Caki2 (cell line): ENCODE measurements at regions not wholly inside any gene's neighbourhood (a gene's known extent, or its start where the extent isn't known, plus 50 kb on each side); places are given as distances from the start of the nearest gene placed in this dataset.
A peak's percentile ranks its signal among the peaks of the same experiment; 100 is the strongest.

Experiments used
- DNase-seq: peaks from one replicate; pipeline ENCODE4 v3.0.0-alpha.2; 2015; ENCODE audit warnings: low read depth
- in situ Hi-C: cut with HindIII; loops from 2 replicates; pipeline ENCODE4 v1.10.0; 2016; ENCODE audit warnings: low sequenced_read_pairs, low pct_unique_long_range_greater_than_20kb, mixed read lengths

- in situ Hi-C loops = no loop called here
- peak; percentile 41 for DNase-seq
Measured at GRCh38 chr3:18295171-18295920, 129.8 kb downstream of the SATB1 start.

DNA sequence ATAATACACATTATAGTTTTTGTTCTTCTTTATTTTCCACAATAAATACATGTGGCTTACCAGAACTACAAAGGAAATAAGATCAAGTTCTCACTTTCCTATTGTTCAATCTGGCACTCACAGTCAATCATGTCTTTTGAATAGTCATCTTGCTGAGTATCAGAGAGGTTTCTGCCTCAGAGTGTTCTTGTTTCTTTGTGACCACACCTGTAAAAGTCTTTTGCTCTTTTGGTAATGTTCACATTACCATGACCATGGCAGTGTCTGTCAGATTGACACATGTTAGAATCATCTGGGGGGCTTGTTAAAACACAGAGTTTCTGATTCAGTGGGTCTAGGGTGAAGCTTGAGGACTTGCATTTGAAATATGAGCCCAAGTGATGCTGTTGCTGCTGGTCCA lies 135.0 kb downstream of the SATB1 start:
- in situ Hi-C loops = no loop called here
- DNase-seq = no peak

DNA sequence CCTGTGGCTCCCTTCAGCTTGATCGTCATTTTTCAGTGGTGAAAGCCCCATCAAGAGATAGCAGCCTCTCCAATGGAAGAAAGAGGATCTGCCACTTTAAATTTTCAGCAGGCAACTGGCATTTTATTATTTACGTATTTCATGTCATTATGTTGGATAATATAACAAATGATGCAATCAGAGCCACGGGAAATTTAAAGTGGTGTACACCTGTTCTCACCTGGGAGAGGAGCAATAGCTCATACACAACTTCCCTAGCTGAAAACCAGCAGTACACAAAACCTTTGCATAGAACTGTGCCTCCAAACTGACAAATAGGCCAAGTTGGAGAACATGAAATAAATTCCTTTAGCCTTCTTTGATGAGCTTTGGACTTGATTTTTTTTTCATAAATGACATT lies 136.9 kb downstream of the SATB1 start:
- no peak for DNase-seq
- in situ Hi-C loops = no loop called here

GRCh38 chr3:18284716-18285115 lies 140.4 kb downstream of the SATB1 start:
- DNase-seq = no peak
- in situ Hi-C loops = no loop called here

- DNase-seq = no peak
- in situ Hi-C loops = no loop called here
Measured at GRCh38 chr3:18283680-18284079, 141.5 kb downstream of the SATB1 start.

DNA sequence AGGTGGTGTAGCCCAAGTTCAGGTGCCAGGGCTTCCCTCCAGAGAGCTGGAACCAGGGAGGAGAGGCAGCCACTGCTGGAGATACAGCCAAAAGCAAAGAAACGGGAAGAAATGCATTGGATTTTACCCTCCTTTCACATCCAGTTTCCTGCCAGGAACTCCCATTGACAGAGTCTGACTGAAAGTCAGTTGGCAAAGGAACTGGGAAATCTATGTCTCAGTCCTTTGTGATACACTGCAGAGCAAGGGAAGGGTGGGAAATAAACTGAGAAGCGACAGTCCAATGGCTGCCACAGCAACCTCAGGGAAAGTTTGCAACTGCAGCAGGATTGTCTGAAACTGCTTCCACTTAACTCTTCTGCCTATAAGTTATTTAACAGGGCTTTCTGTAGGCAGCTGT lies 142.6 kb downstream of the SATB1 start:
- in situ Hi-C loops = no loop called here
- DNase-seq = no peak

DNA sequence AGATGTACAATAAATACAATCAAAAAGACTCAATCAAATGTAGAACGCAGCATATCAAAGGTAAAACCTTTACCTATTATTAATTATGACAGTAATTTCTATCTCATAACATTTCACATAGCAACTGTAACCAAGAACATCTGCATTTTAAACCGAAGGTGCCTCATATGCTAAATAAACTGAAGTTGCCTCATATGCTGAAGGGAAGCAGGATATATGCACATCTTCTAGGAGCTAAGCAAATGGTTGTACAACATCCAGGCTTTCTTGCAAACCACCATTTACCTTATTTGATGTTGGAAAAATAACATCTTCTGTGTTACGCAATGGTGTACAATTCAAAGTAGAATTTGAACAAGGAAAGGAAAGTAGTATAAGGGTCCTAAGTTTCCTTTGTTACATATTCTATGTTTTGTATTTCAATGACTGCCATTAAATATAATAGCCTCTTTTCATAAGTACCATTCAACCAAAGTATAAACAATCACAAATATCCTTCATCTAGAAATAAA lies 145.9 kb downstream of the SATB1 start:
- in situ Hi-C loops = no loop called here
- no peak for DNase-seq

GRCh38 chr3:18264853-18265252 lies 160.3 kb downstream of the SATB1 start:
- in situ Hi-C loops = no loop called here

GRCh38 chr3:18264361-18264760 lies 160.8 kb downstream of the SATB1 start:
- in situ Hi-C loops = no loop called here

More at GRCh38 chr3:18264853-18265252, 160.3 kb downstream of the SATB1 start:
- no peak for DNase-seq

GRCh38 chr3:18258492-18258891 lies 166.6 kb downstream of the SATB1 start:
- no peak for DNase-seq
- in situ Hi-C loops = no loop called here

More at GRCh38 chr3:18264361-18264760, 160.8 kb downstream of the SATB1 start:
- no peak for DNase-seq

DNA sequence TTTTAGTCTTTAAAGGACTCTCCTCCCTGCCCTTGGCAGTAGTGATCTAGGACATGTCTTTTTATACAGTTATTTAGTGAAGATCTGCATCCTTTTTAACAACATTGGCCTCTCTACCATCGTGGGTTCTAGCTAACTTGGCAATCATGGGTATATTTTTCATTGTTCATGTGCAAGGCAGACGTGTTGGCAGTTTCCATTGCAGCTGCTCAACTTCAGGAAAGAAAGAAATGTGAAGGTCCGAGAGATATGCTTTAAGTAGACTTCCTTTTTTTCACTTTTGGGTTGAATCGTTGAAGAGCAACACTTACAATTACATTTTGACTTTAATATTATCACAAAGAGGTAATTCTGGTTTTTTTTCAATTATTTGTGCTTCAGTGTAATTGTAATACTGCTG lies 172.6 kb downstream of the SATB1 start:
- in situ Hi-C loops = no loop called here
- DNase-seq = no peak

- no peak for DNase-seq
- in situ Hi-C loops = no loop called here
Measured at GRCh38 chr3:18250991-18251390, 174.1 kb downstream of the SATB1 start.

GRCh38 chr3:18249126-18249525 lies 176.0 kb downstream of the SATB1 start:
- in situ Hi-C loops = no loop called here
- DNase-seq = no peak

GRCh38 chr3:18247776-18248310 lies 177.3 kb downstream of the SATB1 start:
- in situ Hi-C loops = no loop called here

GRCh38 chr3:18247139-18247695 lies 177.9 kb downstream of the SATB1 start:
- in situ Hi-C loops = no loop called here
- DNase-seq = no peak

More at GRCh38 chr3:18247776-18248310, 177.3 kb downstream of the SATB1 start:
- no peak for DNase-seq

DNA sequence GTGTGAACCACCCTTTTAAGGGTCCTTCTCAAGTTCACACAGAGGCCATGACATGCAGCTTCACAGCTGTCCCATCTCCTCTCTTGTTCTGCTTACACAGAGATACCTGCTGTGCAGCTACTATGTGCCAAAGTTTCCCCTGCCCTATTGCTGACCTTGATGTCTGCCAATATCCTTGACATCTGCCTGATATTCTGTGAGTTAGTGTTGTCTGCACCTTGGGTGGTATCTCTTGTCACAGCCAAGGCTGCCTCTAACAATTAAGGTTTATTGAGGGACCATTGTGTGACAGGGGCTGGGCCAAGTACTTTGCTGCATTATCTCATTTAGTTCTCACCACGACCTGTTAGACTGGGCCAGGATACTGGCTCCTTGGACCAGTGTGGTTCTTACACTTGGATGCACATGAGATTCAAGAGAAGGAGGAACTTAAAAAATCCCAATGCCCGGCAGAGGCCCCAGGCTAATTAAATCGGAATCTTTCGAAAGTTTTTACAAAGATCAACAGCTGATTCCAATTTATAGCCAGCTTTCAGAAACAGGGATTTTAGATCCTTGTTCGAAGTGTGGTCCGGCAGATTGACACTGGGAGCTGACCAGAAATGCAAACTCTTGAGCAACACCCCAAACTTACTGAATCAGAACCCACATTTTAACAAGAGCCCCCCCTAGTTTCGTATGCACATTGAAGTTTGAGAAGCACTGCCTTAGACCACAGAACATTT lies 178.6 kb downstream of the SATB1 start:
- in situ Hi-C loops = no loop called here
- no peak for DNase-seq

- in situ Hi-C loops = no loop called here
- DNase-seq = no peak
Measured at GRCh38 chr3:18245721-18246120, 179.4 kb downstream of the SATB1 start.

- in situ Hi-C loops = no loop called here
- DNase-seq = no peak
Measured at GRCh38 chr3:18241837-18242236, 183.3 kb downstream of the SATB1 start.

- in situ Hi-C loops = no loop called here
Measured at GRCh38 chr3:18239674-18240073, 185.5 kb downstream of the SATB1 start.

More at GRCh38 chr3:18239674-18240073, 185.5 kb downstream of the SATB1 start:
- DNase-seq = no peak
